ENCODE measurements at regions not wholly inside any gene's neighbourhood (a gene's known extent, or its start where the extent isn't known, plus 50 kb on each side); places are given as distances from the start of the nearest gene placed in this dataset.

DNA sequence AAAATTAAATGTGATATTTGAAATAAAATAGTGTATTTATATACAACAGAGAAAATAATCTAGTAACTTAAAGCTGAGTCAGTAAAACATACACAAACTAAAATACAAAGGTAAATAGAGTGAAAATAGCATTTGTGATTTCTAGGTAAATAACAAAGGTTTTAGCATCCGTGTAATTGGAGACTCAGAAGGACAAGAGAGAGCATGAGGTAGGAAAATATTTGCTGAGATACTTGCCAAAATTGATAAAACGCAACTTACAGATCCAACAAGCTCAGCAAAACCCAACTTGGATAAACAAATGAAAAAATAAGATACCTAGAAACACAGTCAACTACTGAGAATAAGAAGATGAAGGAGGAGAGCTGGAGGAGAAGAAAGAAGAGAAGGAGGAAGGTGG lies 634.7 kb upstream of the CCDC179 start:
- TF ChIP-seq CTCF (IDR thresholded peaks at IDR 0.05) (no peak), POLR2A (IDR thresholded peaks at IDR 0.05) (no peak)
